Adipocyte (in vitro differentiated cells): ENCODE measurements at regions not wholly inside any gene's neighbourhood (a gene's known extent, or its start where the extent isn't known, plus 50 kb on each side); places are given as distances from the start of the nearest gene placed in this dataset.
"Not testable (repeated sequence)": the region's sequence is repeated elsewhere in the genome, so short reads cannot be mapped to it uniquely, and the experiment has no call there.

Experiments used
- DNase-seq: peaks from one replicate; pipeline ENCODE4 v3.0.0-alpha.2; 2015; ENCODE audit warnings: low read depth
- H3K27me3 ChIP-seq: replicated peaks from 2 replicates; pipeline ENCODE4 v1.7.0; 2013; ENCODE audit warnings: mild to moderate bottlenecking, low read length, moderate library complexity; ENCODE audit not compliant: control insufficient read depth, insufficient read depth
- H3K36me3 ChIP-seq: 2 replicates; pipeline ENCODE4 v1.7.0; 2013; ENCODE audit warnings: low read length, mild to moderate bottlenecking, moderate library complexity; ENCODE audit not compliant: control insufficient read depth, insufficient read depth, severe bottlenecking
- H3K4me1 ChIP-seq: 2 replicates; pipeline ENCODE4 v1.7.0; 2013; ENCODE audit warnings: mild to moderate bottlenecking, low read length, moderate library complexity; ENCODE audit not compliant: control insufficient read depth, insufficient read depth
- H3K4me3 ChIP-seq: 2 replicates; pipeline ENCODE4 v1.7.0; 2013; ENCODE audit warnings: mild to moderate bottlenecking, low read length, moderate library complexity
- H3K9ac ChIP-seq: 2 replicates; pipeline ENCODE4 v1.7.0; 2013; ENCODE audit warnings: mild to moderate bottlenecking, low read length, moderate library complexity
- H3K9me3 ChIP-seq: 2 replicates; pipeline ENCODE4 v1.7.0; 2013; ENCODE audit warnings: mild to moderate bottlenecking, low read length, moderate library complexity; ENCODE audit not compliant: control insufficient read depth

- not testable (repeated sequence) for H3K4me3 ChIP-seq, H3K9me3 ChIP-seq, H3K9ac ChIP-seq, H3K27me3 ChIP-seq, H3K4me1 ChIP-seq, H3K36me3 ChIP-seq, DNase-seq
Measured at GRCh38 chr6:19612672-19613466, 224.3 kb upstream of the ID4 start.

GRCh38 chr6:19613678-19614077, 223.5 kb upstream of the ID4 start:
- Histone ChIP-seq H3K9me3 (peaks cover 8% of the 10 kb centered on the region), H3K4me1 (no peaks in the 10 kb centered on the region), H3K36me3 (no peaks in the 10 kb centered on the region), H3K9ac (no peak overlapping the region), H3K27me3 (no peaks in the 10 kb centered on the region), H3K4me3 (no peak overlapping the region)
- no peak for DNase-seq

- no peak for DNase-seq
- H3K4me1 ChIP-seq, result no peaks in the 10 kb centered on the region
- no peaks in the 10 kb centered on the region for H3K27me3 ChIP-seq
- peaks cover 8% of the 10 kb centered on the region for H3K9me3 ChIP-seq
- H3K36me3 ChIP-seq, result no peaks in the 10 kb centered on the region
- H3K4me3 ChIP-seq, result no peak overlapping the region
- no peak overlapping the region for H3K9ac ChIP-seq
Measured at GRCh38 chr6:19616022-19616421, 221.1 kb upstream of the ID4 start.

GRCh38 chr6:19632230-19632629, 204.9 kb upstream of the ID4 start:
- no peaks in the 10 kb centered on the region for H3K36me3 ChIP-seq
- H3K4me3 ChIP-seq, result no peak overlapping the region
- DNase-seq, result no peak
- H3K4me1 ChIP-seq, result no peaks in the 10 kb centered on the region
- H3K9ac ChIP-seq, result no peak overlapping the region
- no peaks in the 10 kb centered on the region for H3K27me3 ChIP-seq
- H3K9me3 ChIP-seq, result no peaks in the 10 kb centered on the region

DNA sequence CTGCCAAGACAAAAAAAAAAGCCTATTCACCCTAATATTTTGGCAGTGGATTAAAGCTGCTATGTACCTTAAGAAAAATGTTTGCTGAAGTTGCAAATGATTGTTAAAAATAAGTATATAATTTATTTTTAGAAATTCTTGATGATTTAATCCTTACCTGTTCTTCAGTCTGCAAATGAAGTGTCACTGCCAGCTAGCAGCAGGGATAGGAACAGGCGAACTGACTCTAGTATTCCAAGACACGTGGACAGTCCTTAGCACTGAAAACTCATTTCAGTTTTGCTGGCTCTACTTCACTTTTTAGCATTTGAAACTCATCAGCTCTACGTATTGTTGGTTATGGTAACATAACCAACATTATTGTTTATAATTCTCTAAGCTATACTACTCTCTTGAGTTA, 204.4 kb upstream of the ID4 start:
- H3K4me1 ChIP-seq, result no peaks in the 10 kb centered on the region
- DNase-seq, result no peak
- no peak overlapping the region for H3K9ac ChIP-seq
- H3K36me3 ChIP-seq, result no peaks in the 10 kb centered on the region
- H3K9me3 ChIP-seq, result no peaks in the 10 kb centered on the region
- H3K4me3 ChIP-seq, result no peak overlapping the region
- H3K27me3 ChIP-seq, result no peaks in the 10 kb centered on the region

DNA sequence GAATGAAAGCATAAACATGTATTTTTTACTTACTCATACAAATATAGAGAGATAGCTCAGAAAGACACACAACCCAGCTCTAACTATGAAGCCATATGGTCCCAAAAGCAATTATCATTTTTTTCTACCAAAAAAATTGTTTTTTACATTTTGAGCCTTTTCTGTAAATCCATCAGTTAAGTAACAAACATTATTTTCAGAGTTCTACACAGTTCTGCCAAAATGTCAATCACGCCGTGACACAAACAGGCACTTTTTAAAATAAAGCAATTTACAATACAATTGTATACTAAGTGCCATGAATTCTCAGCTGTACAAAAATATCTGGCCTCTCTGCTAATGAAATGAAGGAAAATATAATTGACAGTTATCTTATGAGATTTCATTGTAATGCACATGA, 201.4 kb upstream of the ID4 start:
- no peak for DNase-seq
- Histone ChIP-seq H3K36me3 (no peaks in the 10 kb centered on the region), H3K9ac (no peak overlapping the region), H3K4me1 (no peaks in the 10 kb centered on the region), H3K9me3 (no peaks in the 10 kb centered on the region), H3K27me3 (no peaks in the 10 kb centered on the region), H3K4me3 (no peak overlapping the region)

DNA sequence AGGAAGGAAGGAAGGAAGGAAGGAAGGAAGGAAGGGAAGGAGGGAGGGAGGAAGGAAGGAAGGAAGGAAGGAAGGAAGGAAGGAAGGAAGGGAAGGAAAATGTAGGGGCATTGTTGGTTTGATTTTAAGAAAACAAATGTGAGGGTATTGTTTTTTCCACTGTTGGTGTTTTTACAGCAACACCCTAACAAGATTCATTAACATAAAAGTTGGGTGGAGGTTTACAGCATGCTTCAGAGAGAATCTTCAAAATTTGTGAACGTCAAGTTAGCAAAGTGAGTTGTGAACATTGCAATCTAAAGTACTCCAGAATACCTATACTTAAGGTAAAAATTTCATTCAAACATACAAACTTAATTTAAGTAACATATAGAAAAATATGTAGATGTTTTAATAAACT, 200.2 kb upstream of the ID4 start:
- DNase-seq, result no peak
- H3K4me3 ChIP-seq, result no peak overlapping the region
- H3K36me3 ChIP-seq, result no peaks in the 10 kb centered on the region
- no peaks in the 10 kb centered on the region for H3K9me3 ChIP-seq
- H3K9ac ChIP-seq, result no peak overlapping the region
- H3K4me1 ChIP-seq, result no peaks in the 10 kb centered on the region
- H3K27me3 ChIP-seq, result no peaks in the 10 kb centered on the region

GRCh38 chr6:19638931-19639330, 198.2 kb upstream of the ID4 start:
- H3K27me3 ChIP-seq, result no peaks in the 10 kb centered on the region
- H3K36me3 ChIP-seq, result no peaks in the 10 kb centered on the region
- no peaks in the 10 kb centered on the region for H3K9me3 ChIP-seq
- no peaks in the 10 kb centered on the region for H3K4me1 ChIP-seq
- no peak overlapping the region for H3K9ac ChIP-seq
- no peak for DNase-seq
- no peak overlapping the region for H3K4me3 ChIP-seq

GRCh38 chr6:19643287-19643686, 193.9 kb upstream of the ID4 start:
- DNase-seq, result no peak
- H3K27me3 ChIP-seq, result no peaks in the 10 kb centered on the region

DNA sequence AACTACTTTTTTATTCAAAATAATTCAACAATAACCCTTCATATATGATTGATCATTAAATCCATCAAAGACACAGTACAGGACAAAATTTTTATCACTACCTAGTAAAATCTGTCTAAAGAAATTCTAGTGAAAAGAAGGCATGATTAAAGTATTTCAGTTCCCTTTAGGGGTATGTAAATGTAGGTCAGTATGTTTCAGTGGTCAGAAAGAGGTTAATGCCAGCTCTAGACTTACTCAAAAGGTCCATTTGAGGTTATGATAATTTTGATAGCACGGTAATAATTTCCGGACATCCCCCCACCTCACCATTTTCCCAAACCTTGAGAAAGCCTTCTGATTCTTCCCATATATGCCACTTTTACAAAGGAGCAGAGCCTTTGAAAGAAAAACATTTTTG, 193.5 kb upstream of the ID4 start:
- Histone ChIP-seq H3K4me3 (no peak overlapping the region), H3K4me1 (no peaks in the 10 kb centered on the region), H3K9me3 (no peaks in the 10 kb centered on the region), H3K9ac (no peak overlapping the region), H3K27me3 (no peaks in the 10 kb centered on the region), H3K36me3 (no peaks in the 10 kb centered on the region)
- DNase-seq, result no peak

More at GRCh38 chr6:19643287-19643686, 193.9 kb upstream of the ID4 start:
- H3K4me1 ChIP-seq, result no peaks in the 10 kb centered on the region
- no peaks in the 10 kb centered on the region for H3K36me3 ChIP-seq
- no peak overlapping the region for H3K9ac ChIP-seq
- H3K9me3 ChIP-seq, result no peaks in the 10 kb centered on the region
- no peak overlapping the region for H3K4me3 ChIP-seq

DNA sequence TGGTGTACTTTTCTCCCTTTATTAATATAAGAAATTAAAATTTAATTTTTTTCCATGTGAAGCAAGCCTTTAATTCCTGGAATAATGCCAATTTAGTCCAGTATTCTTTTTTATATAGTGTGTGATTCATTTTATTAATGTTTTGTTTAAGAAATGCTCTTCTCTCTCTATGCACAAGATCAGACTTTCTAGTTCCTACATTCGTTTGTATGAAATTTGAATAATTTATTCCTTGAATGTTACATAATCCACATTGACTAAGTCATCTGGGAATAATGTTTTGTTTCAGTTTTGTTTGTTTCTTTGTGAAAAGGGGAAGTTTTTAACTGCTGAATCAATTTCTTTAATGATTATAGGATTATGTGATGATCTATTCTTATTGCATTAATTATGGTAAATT, 181.4 kb upstream of the ID4 start:
- Histone ChIP-seq H3K36me3 (no peaks in the 10 kb centered on the region), H3K9ac (peak overlapping the region; percentile 34), H3K4me3 (peak overlapping the region; percentile 66), H3K4me1 (no peaks in the 10 kb centered on the region), H3K9me3 (no peaks in the 10 kb centered on the region), H3K27me3 (no peaks in the 10 kb centered on the region)
- no peak for DNase-seq
